CD4-positive, alpha-beta T cell treated with Interleukin-17A for 4 hours (primary cell): ENCODE measurements at regions not wholly inside any gene's neighbourhood (a gene's known extent, or its start where the extent isn't known, plus 50 kb on each side); places are given as distances from the start of the nearest gene placed in this dataset.

Experiments
- DNase-seq: peaks from one replicate; pipeline ENCODE4 v3.0.0-alpha.2; 2020; ENCODE audit warnings: mixed read lengths

DNA sequence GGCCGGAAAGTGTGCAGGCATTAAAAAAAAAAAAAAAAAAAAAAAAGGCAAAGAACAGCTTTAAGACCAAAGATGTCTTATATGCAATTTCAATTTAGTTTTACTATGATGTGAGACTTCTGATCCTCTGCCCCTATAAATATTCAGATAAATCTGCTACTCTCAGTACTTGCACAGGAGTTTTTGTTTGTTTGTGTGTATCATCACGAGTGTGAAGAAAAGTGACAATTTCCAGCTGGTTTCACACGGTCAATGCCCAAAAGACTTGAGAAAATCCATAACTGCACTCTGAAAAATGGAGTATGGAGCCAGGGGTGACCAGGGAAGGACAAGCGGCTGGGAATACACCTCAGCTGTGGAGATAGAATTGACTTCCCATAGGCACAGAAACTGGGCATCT is 757.7 kb downstream of the C6orf118 start:
- DNase-seq = no peak

DNA sequence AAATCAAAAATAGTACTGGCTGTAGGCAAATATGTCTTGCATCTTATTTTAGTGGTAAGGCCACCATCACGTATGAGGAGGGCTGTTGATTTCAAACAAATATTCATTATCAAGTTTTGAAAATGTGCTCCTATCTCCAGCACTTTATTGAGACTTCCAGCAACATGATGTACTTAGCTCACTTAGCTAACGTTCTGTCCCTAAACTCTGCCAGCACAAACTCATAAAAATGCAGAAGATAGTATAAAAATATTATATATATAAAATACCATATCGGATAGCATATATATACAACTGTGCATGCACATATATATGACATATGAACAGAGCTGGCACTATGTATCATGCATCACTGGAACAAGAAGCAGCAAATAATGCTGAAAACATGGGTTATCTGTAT is 762.3 kb downstream of the C6orf118 start:
- DNase-seq = no peak

- no peak for DNase-seq
Observed at GRCh38 chr6:164546263-164546662, 763.1 kb downstream of the C6orf118 start.

DNA sequence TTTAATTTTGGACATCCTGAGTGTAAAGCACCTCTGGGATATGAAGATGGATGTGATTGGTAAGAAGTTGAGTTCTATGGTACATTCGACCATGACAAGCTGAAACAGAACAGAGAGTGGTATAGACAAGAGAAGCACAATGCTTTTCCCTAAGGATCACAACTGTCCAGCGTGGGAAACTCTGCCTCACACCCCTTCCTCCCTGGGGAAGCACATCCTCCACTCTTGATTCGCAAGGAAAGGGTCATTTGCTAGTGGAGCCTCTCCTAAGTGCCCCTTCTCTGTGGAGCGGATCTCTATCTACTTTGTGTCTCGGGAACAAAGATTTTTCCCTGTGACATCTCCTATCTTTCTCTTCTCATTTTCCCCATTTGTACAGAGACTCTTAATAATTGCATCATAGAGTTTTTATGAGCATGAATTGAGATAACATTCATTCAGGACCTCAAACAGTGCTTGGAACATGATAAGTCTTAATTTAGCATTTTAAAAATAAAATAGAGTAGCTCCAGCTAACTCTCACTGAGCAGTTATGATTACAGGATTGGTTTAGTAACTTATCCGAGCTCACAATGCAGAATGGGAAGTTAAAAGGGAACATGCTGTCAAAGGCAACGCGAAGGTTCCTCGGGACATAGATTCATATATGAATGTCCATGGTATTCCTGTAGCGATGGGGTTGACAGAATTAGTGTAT is 775.2 kb downstream of the C6orf118 start:
- DNase-seq = no peak

DNA sequence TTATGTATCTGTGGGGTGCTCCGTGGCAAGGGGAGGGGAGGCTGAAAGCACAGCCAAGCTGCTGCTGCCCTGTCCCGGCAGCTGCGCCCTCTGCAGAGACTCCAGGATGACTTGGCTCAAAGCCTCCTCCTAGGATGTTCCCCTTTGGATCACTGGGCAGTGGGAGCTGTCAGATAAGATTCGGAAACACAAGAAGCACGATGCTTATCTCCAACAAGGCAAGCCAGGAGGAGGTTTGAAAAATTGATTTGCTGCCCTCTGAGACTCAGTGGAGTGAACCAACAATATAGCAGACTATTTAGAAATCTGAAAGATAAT is 776.4 kb downstream of the C6orf118 start:
- DNase-seq = no peak

- DNase-seq = no peak
Observed at GRCh38 chr6:164532198-164533044, 777.0 kb downstream of the C6orf118 start.

- no peak for DNase-seq
Observed at GRCh38 chr6:164531736-164532135, 777.7 kb downstream of the C6orf118 start.

GRCh38 chr6:164528539-164528938 is 780.9 kb downstream of the C6orf118 start:
- no peak for DNase-seq

DNA sequence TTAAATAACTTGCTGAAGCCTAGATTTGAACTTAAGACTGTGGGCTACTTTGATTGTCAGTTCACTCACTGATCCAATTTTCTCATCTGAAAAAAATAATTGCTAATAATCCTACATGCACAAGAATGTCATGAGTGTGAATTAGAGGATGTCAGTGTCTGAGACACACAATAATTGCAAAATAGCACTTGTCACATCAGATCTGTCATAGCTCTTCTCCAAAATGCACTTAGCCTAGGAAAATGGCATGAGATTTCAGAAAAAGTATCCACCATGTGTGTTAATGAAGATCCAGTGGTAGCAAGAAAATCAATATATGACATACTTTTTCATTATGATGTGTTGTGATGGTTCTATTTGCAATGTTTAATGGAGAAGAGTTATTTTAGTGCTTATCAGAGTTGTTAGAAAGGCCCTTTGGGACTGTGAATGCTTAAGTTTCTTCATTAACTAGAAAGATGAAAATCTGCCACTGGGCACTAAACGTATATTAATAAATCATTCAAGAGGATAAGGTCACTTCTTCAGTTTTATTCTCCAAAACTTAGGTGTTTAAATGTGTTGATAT is 786.2 kb downstream of the C6orf118 start:
- DNase-seq = no peak

GRCh38 chr6:164520916-164521315 is 788.5 kb downstream of the C6orf118 start:
- no peak for DNase-seq

GRCh38 chr6:164507206-164507940 is 802.0 kb downstream of the C6orf118 start:
- no peak for DNase-seq

- DNase-seq = no peak
Observed at GRCh38 chr6:164505425-164505824, 804.0 kb downstream of the C6orf118 start.

DNA sequence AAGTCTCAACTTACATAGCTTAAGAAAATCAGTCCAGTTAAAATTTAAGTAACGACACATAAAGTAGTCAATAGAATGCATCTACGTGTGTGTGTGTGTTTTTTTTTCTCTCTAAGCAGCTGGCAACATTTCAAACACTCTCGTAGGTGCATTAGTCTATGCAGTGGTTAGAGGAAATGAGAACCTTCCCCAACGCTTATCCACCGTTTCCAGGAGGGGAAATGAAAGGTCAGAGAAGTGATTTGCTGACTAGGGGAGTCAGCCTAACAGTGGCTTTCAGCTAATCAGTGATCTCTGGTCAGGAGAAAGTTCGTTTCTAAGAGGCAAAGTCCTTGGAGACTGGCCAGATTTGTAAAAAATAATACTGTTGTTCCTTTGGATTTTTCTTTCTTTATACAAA is 806.6 kb downstream of the C6orf118 start:
- no peak for DNase-seq

DNA sequence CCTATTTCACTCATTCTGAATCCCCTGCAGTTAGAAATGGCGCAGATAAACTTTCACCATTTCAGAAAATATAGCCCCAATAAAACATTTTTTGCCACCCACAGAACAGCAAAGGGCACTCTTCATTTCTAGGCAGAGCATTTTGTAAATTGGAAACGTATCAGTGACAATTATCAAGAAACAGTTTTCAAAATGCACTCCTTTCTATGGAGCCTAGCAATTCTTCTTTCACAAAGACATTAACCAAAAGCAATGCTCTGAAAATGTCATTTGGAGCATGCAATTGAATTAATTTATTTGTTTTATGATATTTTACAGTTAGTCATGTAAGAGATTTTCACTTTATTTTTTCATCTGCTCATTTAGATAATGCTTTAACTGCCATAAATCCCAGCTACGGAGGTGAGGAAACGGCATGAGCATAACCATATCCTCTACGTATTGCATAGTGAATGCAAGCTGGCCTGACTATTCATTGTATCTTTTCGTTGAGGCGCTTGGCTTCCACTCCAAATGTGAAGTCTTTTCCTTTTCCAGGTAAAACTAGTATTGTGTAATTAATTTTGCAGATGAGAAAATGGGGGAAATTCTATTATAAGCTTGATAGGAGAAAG is 813.4 kb downstream of the C6orf118 start:
- DNase-seq = no peak

GRCh38 chr6:164478426-164478825 is 831.0 kb downstream of the C6orf118 start:
- DNase-seq = no peak

DNA sequence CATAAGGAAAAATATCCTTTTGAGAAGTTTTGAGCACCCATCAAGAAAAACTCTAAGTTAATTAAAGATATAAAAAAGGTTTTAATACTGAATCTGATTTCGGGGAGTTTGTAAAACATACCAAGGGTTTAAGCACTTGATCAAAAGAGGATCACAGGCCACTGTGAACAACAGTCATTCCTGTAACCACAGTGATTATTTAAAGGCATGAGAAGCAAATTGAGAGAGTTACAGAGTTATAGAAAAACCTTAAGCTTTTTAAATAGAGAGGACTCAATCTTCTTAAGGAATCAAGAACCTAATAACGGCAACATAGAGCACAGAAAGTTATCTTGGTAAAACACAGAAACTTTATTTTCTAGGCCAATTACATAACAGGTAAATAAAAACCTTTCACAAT is 831.6 kb downstream of the C6orf118 start:
- DNase-seq = no peak

DNA sequence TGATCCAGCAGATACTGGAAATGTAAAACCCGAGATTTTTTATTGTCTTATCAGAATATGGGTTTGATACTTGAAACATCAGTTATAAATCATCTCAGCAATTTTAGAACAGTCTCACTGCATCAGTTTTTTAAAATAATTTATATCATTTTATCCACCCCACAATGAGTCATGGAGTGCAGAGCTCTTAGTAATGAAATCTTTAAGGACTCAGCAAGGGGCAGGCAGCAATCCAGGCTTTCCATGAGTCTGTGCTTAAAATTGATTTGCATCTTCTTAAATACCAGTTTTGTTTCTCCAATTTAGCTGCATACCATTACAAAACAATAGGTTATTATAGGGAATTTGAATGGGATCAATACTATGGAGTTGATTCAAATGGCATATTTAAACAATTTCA is 832.3 kb downstream of the C6orf118 start:
- no peak for DNase-seq

DNA sequence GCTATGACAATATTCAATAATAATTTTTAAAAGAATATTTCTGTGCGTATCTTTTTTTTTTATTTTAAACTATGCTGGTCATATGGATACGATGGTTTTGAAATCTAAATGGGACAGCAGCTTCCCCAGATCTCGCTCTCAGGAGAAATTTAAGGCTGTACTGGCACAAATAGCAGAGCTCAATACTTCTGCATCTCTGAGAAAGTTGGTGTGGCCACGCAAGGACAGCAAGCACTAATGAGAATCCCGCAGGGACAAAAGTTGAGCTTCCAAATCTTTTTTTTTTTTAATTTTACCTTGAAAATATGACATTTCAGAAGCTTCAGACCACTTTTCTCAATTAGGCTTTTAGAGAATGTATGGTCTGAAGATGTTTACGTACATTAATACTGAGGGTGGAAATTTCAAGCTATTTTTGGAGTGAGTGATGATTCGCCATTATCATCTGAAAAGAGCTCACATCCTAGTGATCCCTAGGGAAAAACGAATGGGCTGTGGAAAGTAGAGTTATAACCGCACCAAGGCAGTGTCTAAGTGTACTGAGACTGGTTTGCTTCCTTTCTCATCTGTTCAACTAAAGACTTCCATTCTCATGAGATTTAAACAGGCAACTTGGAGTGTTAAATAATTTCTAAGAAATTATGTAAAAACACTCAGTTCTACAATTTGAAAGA is 840.0 kb downstream of the C6orf118 start:
- no peak for DNase-seq

DNA sequence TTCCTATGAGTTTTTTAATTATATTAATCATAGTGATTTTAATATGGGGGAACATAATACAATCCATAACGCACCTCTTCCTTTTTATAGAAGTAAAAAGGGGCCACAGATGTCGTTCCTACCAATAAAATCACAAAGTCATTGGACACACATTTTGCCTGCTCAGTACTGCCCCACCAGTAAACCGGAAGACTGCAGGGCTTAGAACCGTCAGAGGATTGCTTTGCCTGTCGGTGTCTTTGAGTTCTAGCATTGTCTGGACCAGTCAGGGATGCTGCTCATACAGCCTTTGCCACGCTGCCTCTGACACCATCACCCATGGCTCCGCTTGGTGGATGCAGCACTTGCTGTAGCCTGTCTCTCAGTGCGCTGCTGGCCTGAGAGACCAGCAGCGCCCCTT is 853.6 kb downstream of the C6orf118 start:
- no peak for DNase-seq

GRCh38 chr6:164453835-164454234 is 855.6 kb downstream of the C6orf118 start:
- no peak for DNase-seq

DNA sequence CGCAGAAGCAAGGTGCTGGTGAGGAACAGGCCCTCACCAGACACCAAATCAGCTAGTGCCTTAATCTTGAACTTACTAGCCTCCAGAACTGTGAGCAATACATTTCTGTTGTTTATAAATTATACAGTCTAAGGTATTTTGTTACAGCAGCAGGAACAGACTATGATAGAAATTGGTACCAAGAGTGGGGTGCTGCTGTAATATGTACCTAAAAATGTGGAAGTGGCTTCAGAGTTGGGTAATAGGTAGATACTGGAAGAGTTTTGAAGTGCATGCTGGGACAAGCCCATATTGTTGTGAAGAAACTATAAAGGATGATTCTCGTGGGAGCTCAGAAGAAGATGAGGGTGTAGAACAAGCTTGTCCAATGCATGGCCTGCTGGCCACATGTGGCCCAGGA is 866.8 kb downstream of the C6orf118 start:
- DNase-seq = no peak

GRCh38 chr6:164439331-164439730 is 870.1 kb downstream of the C6orf118 start:
- DNase-seq = no peak

- no peak for DNase-seq
Observed at GRCh38 chr6:164436976-164437375, 872.4 kb downstream of the C6orf118 start.
